ENCODE measurements at regions not wholly inside any gene's neighbourhood (a gene's known extent, or its start where the extent isn't known, plus 50 kb on each side); places are given as distances from the start of the nearest gene placed in this dataset.

DNA sequence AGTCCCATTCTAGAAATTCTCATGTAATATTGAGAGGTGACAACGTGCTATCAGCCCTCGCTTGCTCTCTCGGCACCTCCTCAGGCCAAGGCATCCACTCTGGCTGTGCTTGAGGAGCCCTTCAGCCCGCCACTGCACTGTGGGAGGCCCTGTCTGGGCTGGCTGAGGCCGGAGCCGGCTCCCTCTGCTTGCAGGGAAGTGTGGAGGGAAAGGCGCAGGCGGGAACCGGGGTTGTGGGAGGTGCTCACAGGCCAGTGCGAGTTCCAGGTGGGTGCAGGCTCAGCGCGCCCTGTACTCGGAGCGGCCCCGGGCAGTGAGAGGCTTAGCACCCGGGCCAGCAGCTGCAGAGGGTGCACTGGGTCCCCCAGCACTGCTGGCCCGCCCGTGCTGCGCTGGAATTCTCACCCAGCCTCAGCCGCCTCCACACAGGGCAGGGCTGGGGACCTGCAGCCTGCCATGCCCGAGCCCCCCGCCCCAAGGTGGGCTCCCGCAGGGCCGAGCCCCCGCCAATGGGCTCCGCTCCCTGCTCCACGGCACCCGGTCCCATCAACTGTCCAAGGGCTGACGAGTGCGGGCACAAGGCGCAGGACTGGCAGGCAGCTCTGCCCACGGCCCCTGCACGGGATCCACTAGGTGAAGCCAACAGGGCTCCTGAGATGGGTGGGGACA is 1680.6 kb upstream of the LRRTM1 start:
- TF ChIP-seq EZH2 (IDR thresholded peaks at IDR 0.05; ENCODE audit: insufficient read depth, poor library complexity, severe bottlenecking) (no peak), EZH2phosphoT487 (IDR thresholded peaks at IDR 0.05; ENCODE audit: insufficient read depth, low read depth) (no peak)

Data from GM23248 (cell line).